ENCODE measurements at regions not wholly inside any gene's neighbourhood (a gene's known extent, or its start where the extent isn't known, plus 50 kb on each side); places are given as distances from the start of the nearest gene placed in this dataset.

DNA sequence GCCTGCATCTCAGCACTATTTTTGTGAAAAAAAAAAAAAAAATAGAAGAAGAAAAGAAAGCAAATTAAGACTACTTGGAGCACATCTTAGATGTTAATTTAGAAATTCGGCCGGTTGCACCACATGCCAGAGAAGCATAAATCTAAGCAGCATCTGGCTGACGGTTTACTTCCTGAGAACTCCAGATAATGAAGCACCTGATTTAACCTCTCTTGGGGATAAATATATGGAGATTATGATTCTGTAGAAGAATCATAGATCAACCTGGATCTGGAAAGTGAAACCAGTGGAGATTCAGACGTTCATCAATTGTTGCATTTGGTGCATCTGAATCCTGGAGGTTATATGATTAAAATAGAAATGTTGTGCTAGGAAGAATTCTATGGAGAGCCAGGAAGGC, 102.1 kb upstream of the SH3BP4 start:
- H3K9me3 ChIP-seq, result no peaks in the 10 kb centered on the region
- H3K4me1 ChIP-seq, result no peaks in the 10 kb centered on the region
- no peak for ATAC-seq (ENCODE audit: low FRiP score in 2 of 2)
- no peak overlapping the region for H3K27ac ChIP-seq
- no peak overlapping the region for H3K4me3 ChIP-seq
- DNase-seq, result no peak
- H3K27me3 ChIP-seq, result no peaks in the 10 kb centered on the region
- WGBS, 2 donors, result 78 to 94% methylated on average over 4 of the region's 4 CpGs
- TF ChIP-seq, protein P1, sequence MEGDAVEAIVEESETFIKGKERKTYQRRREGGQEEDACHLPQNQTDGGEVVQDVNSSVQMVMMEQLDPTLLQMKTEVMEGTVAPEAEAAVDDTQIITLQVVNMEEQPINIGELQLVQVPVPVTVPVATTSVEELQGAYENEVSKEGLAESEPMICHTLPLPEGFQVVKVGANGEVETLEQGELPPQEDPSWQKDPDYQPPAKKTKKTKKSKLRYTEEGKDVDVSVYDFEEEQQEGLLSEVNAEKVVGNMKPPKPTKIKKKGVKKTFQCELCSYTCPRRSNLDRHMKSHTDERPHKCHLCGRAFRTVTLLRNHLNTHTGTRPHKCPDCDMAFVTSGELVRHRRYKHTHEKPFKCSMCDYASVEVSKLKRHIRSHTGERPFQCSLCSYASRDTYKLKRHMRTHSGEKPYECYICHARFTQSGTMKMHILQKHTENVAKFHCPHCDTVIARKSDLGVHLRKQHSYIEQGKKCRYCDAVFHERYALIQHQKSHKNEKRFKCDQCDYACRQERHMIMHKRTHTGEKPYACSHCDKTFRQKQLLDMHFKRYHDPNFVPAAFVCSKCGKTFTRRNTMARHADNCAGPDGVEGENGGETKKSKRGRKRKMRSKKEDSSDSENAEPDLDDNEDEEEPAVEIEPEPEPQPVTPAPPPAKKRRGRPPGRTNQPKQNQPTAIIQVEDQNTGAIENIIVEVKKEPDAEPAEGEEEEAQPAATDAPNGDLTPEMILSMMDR (IDR thresholded peaks at IDR 0.05), result no peak
- TF ChIP-seq POLR2AphosphoS5 (IDR thresholded peaks at IDR 0.05) (no peak), POLR2A (IDR thresholded peaks at IDR 0.05) (no peak), EP300 (IDR thresholded peaks at IDR 0.05) (no peak)
- no peaks in the 10 kb centered on the region for H3K36me3 ChIP-seq

DNA sequence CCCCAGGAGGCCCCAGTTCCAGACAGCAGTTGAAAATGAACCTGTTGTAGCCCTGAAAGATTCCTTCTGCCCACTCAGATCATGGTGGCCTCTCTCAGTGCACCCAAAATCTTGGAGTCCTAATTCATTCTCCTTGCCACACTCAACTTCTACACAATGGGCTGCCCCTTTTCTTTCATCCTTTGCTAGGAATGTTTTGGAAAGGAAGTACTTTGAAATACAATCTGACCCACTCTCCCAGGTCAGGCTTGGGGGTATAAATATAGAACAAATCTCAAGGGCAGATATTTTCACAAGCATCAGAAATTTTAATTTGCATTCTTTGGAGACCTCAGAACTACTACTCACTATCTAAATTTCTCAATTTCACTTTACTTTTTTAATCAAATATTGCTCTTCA, 103.2 kb upstream of the SH3BP4 start:
- DNase-seq (no peak), ATAC-seq (ENCODE audit: low FRiP score in 2 of 2) (no peak)
- Histone ChIP-seq H3K27ac (no peak overlapping the region), H3K9me3 (no peaks in the 10 kb centered on the region), H3K36me3 (no peaks in the 10 kb centered on the region), H3K4me3 (no peak overlapping the region), H3K4me1 (no peaks in the 10 kb centered on the region), H3K27me3 (no peaks in the 10 kb centered on the region)
- TF ChIP-seq, protein P1 (IDR thresholded peaks at IDR 0.05), result no peak
- no peak for TF ChIP-seq POLR2AphosphoS5 (IDR thresholded peaks at IDR 0.05)

DNA sequence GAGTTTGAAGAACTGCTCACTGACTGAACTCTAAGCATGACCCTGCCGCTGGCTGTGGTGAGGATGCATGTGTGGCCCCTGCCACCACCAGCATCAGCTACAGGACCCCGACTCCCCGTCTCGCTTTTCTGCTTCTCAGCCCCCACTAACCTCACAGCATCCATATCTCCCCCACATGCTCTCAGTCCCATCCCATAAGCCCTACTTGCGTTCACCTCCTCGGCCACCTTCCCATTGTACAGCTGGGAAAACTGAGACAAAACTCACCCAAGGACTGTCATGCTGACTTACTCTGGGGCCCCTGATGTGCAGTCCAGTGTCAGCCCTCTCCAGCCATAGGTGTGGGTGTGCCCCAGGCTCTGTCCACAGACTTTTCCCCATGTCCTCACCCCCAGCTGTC, 104.2 kb upstream of the SH3BP4 start:
- H3K27me3 ChIP-seq, result no peaks in the 10 kb centered on the region
- H3K36me3 ChIP-seq, result no peaks in the 10 kb centered on the region
- H3K27ac ChIP-seq, result no peak overlapping the region
- DNase-seq (no peak), ATAC-seq (ENCODE audit: low FRiP score in 2 of 2) (no peak)
- TF ChIP-seq POLR2A (IDR thresholded peaks at IDR 0.05), result no peak
- TF ChIP-seq POLR2AphosphoS5 (IDR thresholded peaks at IDR 0.05), result no peak
- TF ChIP-seq, protein P1 (IDR thresholded peaks at IDR 0.05), result no peak
- no peak for TF ChIP-seq EP300 (IDR thresholded peaks at IDR 0.05)
- no peaks in the 10 kb centered on the region for H3K4me1 ChIP-seq
- WGBS, 2 donors, result 80 to 98% methylated on average over 6 of the region's 6 CpGs
- H3K4me3 ChIP-seq, result no peak overlapping the region
- H3K9me3 ChIP-seq, result no peaks in the 10 kb centered on the region

DNA sequence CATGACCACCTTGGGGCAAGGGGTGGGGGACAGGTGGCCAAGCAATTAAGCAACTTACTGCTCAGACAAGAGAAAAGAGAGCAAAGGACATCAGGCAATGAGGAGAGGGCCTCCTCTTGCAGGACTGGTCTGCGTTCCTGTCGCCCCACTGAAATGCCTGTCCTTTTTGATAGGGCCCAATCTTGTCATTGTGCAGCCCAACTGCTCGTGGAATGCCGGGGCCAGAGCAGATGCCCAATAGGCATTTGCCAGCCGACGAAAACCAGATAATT, 104.5 kb upstream of the SH3BP4 start:
- Histone ChIP-seq H3K36me3 (no peaks in the 10 kb centered on the region), H3K4me3 (no peak overlapping the region), H3K9me3 (no peaks in the 10 kb centered on the region), H3K27me3 (no peaks in the 10 kb centered on the region), H3K4me1 (no peaks in the 10 kb centered on the region), H3K27ac (no peak overlapping the region)
- ATAC-seq (ENCODE audit: low FRiP score in 2 of 2) (no peak), DNase-seq (no peak)
- 94 to 95% methylated on average over 5 to 6 of the region's 6 CpGs for WGBS, 2 donors
- TF ChIP-seq POLR2AphosphoS5 (IDR thresholded peaks at IDR 0.05) (no peak), POLR2A (IDR thresholded peaks at IDR 0.05) (no peak), EP300 (IDR thresholded peaks at IDR 0.05) (no peak)
- TF ChIP-seq, protein P1 (IDR thresholded peaks at IDR 0.05), result no peak

DNA sequence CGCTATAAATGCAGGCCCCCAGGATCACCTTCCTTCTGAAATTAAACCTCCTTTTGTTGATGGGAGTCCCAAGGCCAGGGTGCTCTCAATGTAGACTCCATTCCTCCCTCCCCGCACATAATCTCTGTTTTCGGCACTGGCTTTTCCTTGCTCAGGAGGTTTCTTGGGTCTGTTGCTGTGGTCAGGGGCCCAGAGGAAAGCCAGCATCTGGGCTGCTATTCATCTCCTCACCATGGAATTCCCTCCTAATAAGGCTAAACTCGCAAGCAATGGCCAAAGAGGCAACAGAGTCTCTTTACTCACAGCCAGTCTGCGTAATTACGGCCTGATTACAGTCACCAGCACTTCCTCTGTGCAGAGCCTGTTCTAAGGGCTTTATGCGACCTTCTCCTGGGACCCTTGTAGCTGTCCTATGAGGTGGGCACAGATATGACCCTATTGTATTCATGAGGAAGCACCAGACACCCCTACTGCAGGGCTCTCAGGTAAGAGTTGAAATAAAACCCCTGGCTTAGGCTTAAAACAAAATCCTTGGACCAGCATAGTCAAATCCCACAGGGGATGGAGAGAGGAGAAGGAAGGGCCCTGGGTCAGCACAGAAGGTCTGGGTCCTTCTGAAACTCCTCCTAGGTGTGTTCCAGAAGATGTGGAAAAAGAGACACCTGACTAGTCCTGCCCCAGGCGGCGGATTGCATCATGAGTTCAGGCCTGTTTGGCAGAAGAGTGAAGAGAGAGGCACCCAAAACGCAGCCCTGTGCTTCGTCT, 105.0 kb upstream of the SH3BP4 start:
- Histone ChIP-seq H3K36me3 (no peaks in the 10 kb centered on the region), H3K4me3 (no peak overlapping the region), H3K9me3 (no peaks in the 10 kb centered on the region), H3K27me3 (no peaks in the 10 kb centered on the region), H3K27ac (no peak overlapping the region), H3K4me1 (no peaks in the 10 kb centered on the region)
- no peak for DNase-seq
- ATAC-seq (ENCODE audit: low FRiP score in 2 of 2), result no peak
- WGBS, 2 donors, result 91 to 94% methylated on average over 11 of the region's 11 CpGs
- TF ChIP-seq, protein P1 (IDR thresholded peaks at IDR 0.05), result no peak
- TF ChIP-seq POLR2A (IDR thresholded peaks at IDR 0.05), result no peak
- no peak for TF ChIP-seq EP300 (IDR thresholded peaks at IDR 0.05)
- no peak for TF ChIP-seq POLR2AphosphoS5 (IDR thresholded peaks at IDR 0.05)
